Breast epithelium (tissue), 3 donors: ENCODE measurements at regions not wholly inside any gene's neighbourhood (a gene's known extent, or its start where the extent isn't known, plus 50 kb on each side); places are given as distances from the start of the nearest gene placed in this dataset.

ENCODE experiments used
- CTCF ChIP-seq, 3 donors: fragments of 450-650 bp; IDR thresholded peaks; one replicate each; pipeline ENCODE4 v1.5.1; 2016 to 2017; ENCODE audit warnings: antibody characterized with exemption in 3 of 3, mild to moderate bottlenecking in 3 of 3, moderate library complexity in 3 of 3
- POLR2A ChIP-seq: fragments of 450-650 bp; IDR thresholded peaks from one replicate; pipeline ENCODE4 v1.6.1; 2016; ENCODE audit warnings: antibody characterized with exemption, mild to moderate bottlenecking, moderate library complexity
- POLR2AphosphoS5 ChIP-seq, 3 donors: sonication (generic); formaldehyde crosslinking; IDR thresholded peaks; one replicate each; pipeline ENCODE4 v1.6.1; 2017; ENCODE audit warnings: antibody characterized with exemption in 3 of 3

- no peak for TF ChIP-seq POLR2AphosphoS5 (IDR thresholded peaks at IDR 0.05)
- no peak for TF ChIP-seq CTCF (IDR thresholded peaks at IDR 0.05)
- no peak for TF ChIP-seq POLR2A
Measured at GRCh38 chr5:173735691-173736090, 119.2 kb upstream of the BOD1 start.
